ENCODE measurements at regions not wholly inside any gene's neighbourhood (a gene's known extent, or its start where the extent isn't known, plus 50 kb on each side); places are given as distances from the start of the nearest gene placed in this dataset.
"Not testable (repeated sequence)": the region's sequence is repeated elsewhere in the genome, so short reads cannot be mapped to it uniquely, and the experiment has no call there.

DNA sequence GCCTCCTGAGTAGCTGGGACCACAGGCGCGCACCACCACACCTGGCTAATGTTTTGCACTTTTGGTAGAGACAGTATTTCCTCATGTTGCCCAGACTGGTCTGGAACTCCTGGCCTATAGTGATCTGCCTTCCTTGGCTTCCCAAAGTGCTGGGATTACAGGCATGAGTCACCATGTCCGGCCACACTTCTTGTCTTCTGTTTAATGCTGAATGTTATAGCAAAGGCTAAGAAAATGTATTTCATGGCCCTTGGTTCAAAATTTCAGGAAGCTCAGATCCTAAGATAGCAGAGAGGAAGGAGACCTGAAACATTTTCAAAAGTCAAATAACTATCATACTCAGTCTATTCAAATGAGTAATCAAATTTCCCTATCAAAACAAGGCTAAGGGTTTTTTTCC, 229.6 kb downstream of the BAMBI start:
- no peaks in the 10 kb centered on the region for H3K4me1 ChIP-seq (ENCODE audit: low read length)
- H3F3A ChIP-seq (ENCODE audit: insufficient read depth, low read length) = no peaks in the 10 kb centered on the region
- TF ChIP-seq EZH2phosphoT487 (IDR thresholded peaks at IDR 0.05; ENCODE audit: low read length) (no peak), EZH2 (optimal IDR thresholded peaks at IDR 0.05; ENCODE audit: low read depth, low read length) (no peak)
- DNase-seq = no peak
- H3K4me3 ChIP-seq (ENCODE audit: low read length) = no peak overlapping the region
- H3K9me2 ChIP-seq (replicated peaks; ENCODE audit: insufficient read depth, low read length) = no peaks in the 10 kb centered on the region
- H3K27ac ChIP-seq (ENCODE audit: low read length) = no peak overlapping the region
- H3K9me3 ChIP-seq (replicated peaks; ENCODE audit: insufficient read depth, low read length) = no peaks in the 10 kb centered on the region
- no peaks in the 10 kb centered on the region for H3K79me2 ChIP-seq (ENCODE audit: low read length)
- no peak overlapping the region for H3K4me2 ChIP-seq (ENCODE audit: low read depth, low read length)
- H3K9ac ChIP-seq (ENCODE audit: low read length) = no peak overlapping the region
- H3K27me3 ChIP-seq (replicated peaks; ENCODE audit: insufficient read depth, low read length) = no peaks in the 10 kb centered on the region
- H3K36me3 ChIP-seq (replicated peaks; ENCODE audit: insufficient read depth, low read length) = no peaks in the 10 kb centered on the region
- no peak overlapping the region for H2AFZ ChIP-seq (ENCODE audit: low read length)
- no peaks in the 10 kb centered on the region for H4K20me1 ChIP-seq (ENCODE audit: insufficient read depth, low read length)

- no peaks in the 10 kb centered on the region for H3K36me3 ChIP-seq (replicated peaks; ENCODE audit: insufficient read depth, low read length)
- no peak overlapping the region for H3K4me3 ChIP-seq (ENCODE audit: low read length)
Observed at GRCh38 chr10:28909875-28910274, 232.6 kb downstream of the BAMBI start.

GRCh38 chr10:28910956-28911355, 233.6 kb downstream of the BAMBI start:
- no peak overlapping the region for H3K9ac ChIP-seq (ENCODE audit: low read length)
- H3F3A ChIP-seq (ENCODE audit: insufficient read depth, low read length) = no peaks in the 10 kb centered on the region
- no peak overlapping the region for H3K27ac ChIP-seq (ENCODE audit: low read length)
- H3K36me3 ChIP-seq (replicated peaks; ENCODE audit: insufficient read depth, low read length) = no peaks in the 10 kb centered on the region
- H4K20me1 ChIP-seq (ENCODE audit: insufficient read depth, low read length) = no peaks in the 10 kb centered on the region
- H3K4me2 ChIP-seq (ENCODE audit: low read depth, low read length) = no peak overlapping the region
- no peaks in the 10 kb centered on the region for H3K79me2 ChIP-seq (ENCODE audit: low read length)
- no peaks in the 10 kb centered on the region for H3K27me3 ChIP-seq (replicated peaks; ENCODE audit: insufficient read depth, low read length)
- DNase-seq = no peak
- H2AFZ ChIP-seq (ENCODE audit: low read length) = no peak overlapping the region
- H3K9me2 ChIP-seq (replicated peaks; ENCODE audit: insufficient read depth, low read length) = no peaks in the 10 kb centered on the region
- TF ChIP-seq EZH2phosphoT487 (IDR thresholded peaks at IDR 0.05; ENCODE audit: low read length) (no peak), EZH2 (optimal IDR thresholded peaks at IDR 0.05; ENCODE audit: low read depth, low read length) (no peak)
- TF ChIP-seq, protein P1, sequence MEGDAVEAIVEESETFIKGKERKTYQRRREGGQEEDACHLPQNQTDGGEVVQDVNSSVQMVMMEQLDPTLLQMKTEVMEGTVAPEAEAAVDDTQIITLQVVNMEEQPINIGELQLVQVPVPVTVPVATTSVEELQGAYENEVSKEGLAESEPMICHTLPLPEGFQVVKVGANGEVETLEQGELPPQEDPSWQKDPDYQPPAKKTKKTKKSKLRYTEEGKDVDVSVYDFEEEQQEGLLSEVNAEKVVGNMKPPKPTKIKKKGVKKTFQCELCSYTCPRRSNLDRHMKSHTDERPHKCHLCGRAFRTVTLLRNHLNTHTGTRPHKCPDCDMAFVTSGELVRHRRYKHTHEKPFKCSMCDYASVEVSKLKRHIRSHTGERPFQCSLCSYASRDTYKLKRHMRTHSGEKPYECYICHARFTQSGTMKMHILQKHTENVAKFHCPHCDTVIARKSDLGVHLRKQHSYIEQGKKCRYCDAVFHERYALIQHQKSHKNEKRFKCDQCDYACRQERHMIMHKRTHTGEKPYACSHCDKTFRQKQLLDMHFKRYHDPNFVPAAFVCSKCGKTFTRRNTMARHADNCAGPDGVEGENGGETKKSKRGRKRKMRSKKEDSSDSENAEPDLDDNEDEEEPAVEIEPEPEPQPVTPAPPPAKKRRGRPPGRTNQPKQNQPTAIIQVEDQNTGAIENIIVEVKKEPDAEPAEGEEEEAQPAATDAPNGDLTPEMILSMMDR (IDR thresholded peaks at IDR 0.05; ENCODE audit: low read length) = no peak
- no peaks in the 10 kb centered on the region for H3K9me3 ChIP-seq (replicated peaks; ENCODE audit: insufficient read depth, low read length)
- H3K4me3 ChIP-seq (ENCODE audit: low read length) = no peak overlapping the region
- H3K4me1 ChIP-seq (ENCODE audit: low read length) = no peaks in the 10 kb centered on the region

More at GRCh38 chr10:28909875-28910274, 232.6 kb downstream of the BAMBI start:
- no peaks in the 10 kb centered on the region for H3F3A ChIP-seq (ENCODE audit: insufficient read depth, low read length)
- TF ChIP-seq EZH2 (optimal IDR thresholded peaks at IDR 0.05; ENCODE audit: low read depth, low read length) (no peak), EZH2phosphoT487 (IDR thresholded peaks at IDR 0.05; ENCODE audit: low read length) (no peak)
- TF ChIP-seq, protein P1 (IDR thresholded peaks at IDR 0.05; ENCODE audit: low read length) = no peak
- no peaks in the 10 kb centered on the region for H3K9me3 ChIP-seq (replicated peaks; ENCODE audit: insufficient read depth, low read length)
- DNase-seq = no peak
- H3K4me2 ChIP-seq (ENCODE audit: low read depth, low read length) = no peak overlapping the region
- no peaks in the 10 kb centered on the region for H3K9me2 ChIP-seq (replicated peaks; ENCODE audit: insufficient read depth, low read length)
- H3K27ac ChIP-seq (ENCODE audit: low read length) = no peak overlapping the region
- no peaks in the 10 kb centered on the region for H3K79me2 ChIP-seq (ENCODE audit: low read length)
- H2AFZ ChIP-seq (ENCODE audit: low read length) = no peak overlapping the region
- no peaks in the 10 kb centered on the region for H4K20me1 ChIP-seq (ENCODE audit: insufficient read depth, low read length)
- H3K4me1 ChIP-seq (ENCODE audit: low read length) = no peaks in the 10 kb centered on the region
- H3K27me3 ChIP-seq (replicated peaks; ENCODE audit: insufficient read depth, low read length) = no peaks in the 10 kb centered on the region
- no peak overlapping the region for H3K9ac ChIP-seq (ENCODE audit: low read length)

- H2AFZ ChIP-seq (ENCODE audit: low read length); H3K9me3 ChIP-seq (replicated peaks; ENCODE audit: insufficient read depth, low read length); H3K36me3 ChIP-seq (replicated peaks; ENCODE audit: insufficient read depth, low read length); H3K27ac ChIP-seq (ENCODE audit: low read length); H3F3A ChIP-seq (ENCODE audit: insufficient read depth, low read length); H3K27me3 ChIP-seq (replicated peaks; ENCODE audit: insufficient read depth, low read length); DNase-seq; H3K9ac ChIP-seq (ENCODE audit: low read length); H3K9me2 ChIP-seq (replicated peaks; ENCODE audit: insufficient read depth, low read length); H4K20me1 ChIP-seq (ENCODE audit: insufficient read depth, low read length); H3K4me2 ChIP-seq (ENCODE audit: low read depth, low read length); H3K4me1 ChIP-seq (ENCODE audit: low read length); H3K79me2 ChIP-seq (ENCODE audit: low read length); H3K4me3 ChIP-seq (ENCODE audit: low read length): not testable (repeated sequence)
Observed at GRCh38 chr10:28911511-28911910, 234.2 kb downstream of the BAMBI start.
